ENCODE measurements at regions not wholly inside any gene's neighbourhood (a gene's known extent, or its start where the extent isn't known, plus 50 kb on each side); places are given as distances from the start of the nearest gene placed in this dataset.

DNA sequence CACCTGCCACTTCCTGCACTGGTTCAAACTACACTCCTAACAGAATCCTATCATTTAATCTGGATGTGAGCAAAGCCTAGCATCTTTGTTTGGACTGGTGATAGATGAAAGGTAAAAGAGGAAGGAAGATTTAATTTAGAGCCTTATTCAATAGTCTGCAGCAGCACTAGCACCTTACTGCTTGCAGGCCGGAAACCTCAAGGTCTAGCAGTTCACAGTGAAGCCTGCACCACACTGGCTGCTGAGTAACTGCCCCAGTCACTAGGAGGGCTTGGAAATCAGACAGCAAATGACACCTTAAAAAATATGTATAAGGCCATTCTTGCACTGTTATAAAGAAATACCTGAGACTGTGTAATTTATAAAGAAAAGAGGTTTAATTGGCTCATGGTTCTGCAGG is 358.0 kb downstream of the DAD1 start:
- DNase-seq, result no peak
- peaks cover 0 to 13% (median 5%) of the 10 kb centered on the region in 4 donors for H3K9me3 ChIP-seq
- H3K27ac ChIP-seq, result no peak overlapping the region
- 61 to 92% (median 89%) methylated on average over 1 of the region's 1 CpG for WGBS, 5 donors
- no peaks in the 10 kb centered on the region for H3K27me3 ChIP-seq
- H3K4me1 ChIP-seq, result peaks cover 0 to 3% (median 0%) of the 10 kb centered on the region in 4 donors
- intact Hi-C loops (cut with DNase I; ENCODE audit: low total_unique reads), result no loop called here
- no peaks in the 10 kb centered on the region for H3K36me3 ChIP-seq
- H3K4me3 ChIP-seq, result no peak overlapping the region
- TF ChIP-seq EP300 (IDR thresholded peaks at IDR 0.05), result no peak
- no peak for TF ChIP-seq POLR2A (IDR thresholded peaks at IDR 0.05)
- TF ChIP-seq CTCF (IDR thresholded peaks at IDR 0.05), result no peak
- no peak for TF ChIP-seq POLR2AphosphoS5 (IDR thresholded peaks at IDR 0.05)

DNA sequence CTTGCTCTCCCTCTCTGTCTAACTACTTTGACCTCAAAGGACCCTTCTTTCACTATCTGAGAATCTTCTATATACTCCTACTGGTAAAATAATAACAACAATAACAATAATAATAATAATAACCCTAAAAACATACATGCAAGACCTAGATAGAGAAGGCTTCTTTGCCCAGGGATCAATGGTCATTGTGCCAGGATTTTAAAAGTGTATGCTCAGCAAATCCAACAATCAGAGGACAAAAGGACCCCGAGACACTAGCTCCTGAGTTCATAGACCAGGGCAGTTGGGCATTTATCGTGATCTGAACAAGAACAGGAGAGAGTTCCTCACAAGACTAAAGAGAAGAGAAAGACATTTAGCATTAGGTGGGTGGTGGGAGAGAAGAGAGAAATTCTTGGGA is 358.5 kb downstream of the DAD1 start:
- no peak for TF ChIP-seq CTCF (IDR thresholded peaks at IDR 0.05)
- no peak for TF ChIP-seq EP300 (IDR thresholded peaks at IDR 0.05)
- TF ChIP-seq POLR2AphosphoS5 (IDR thresholded peaks at IDR 0.05), result no peak
- TF ChIP-seq POLR2A (IDR thresholded peaks at IDR 0.05), result no peak
- DNase-seq, result no peak
- 76 to 87% (median 81%) methylated on average over 2 of the region's 2 CpGs for WGBS, 5 donors
- no peaks in the 10 kb centered on the region for H3K27me3 ChIP-seq
- H3K27ac ChIP-seq, result no peak overlapping the region
- intact Hi-C loops (cut with DNase I; ENCODE audit: low total_unique reads), result no loop called here
- H3K4me1 ChIP-seq, result peaks cover 0 to 3% (median 0%) of the 10 kb centered on the region in 4 donors
- no peaks in the 10 kb centered on the region for H3K36me3 ChIP-seq
- peaks cover 0 to 13% (median 5%) of the 10 kb centered on the region in 4 donors for H3K9me3 ChIP-seq
- no peak overlapping the region for H3K4me3 ChIP-seq

GRCh38 chr14:22227084-22227483 is 361.9 kb downstream of the DAD1 start:
- WGBS, 5 donors, result 85 to 96% (median 93%) methylated on average over 4 of the region's 4 CpGs
- DNase-seq, result no peak
- intact Hi-C loops (cut with DNase I; ENCODE audit: low total_unique reads), result no loop called here
- H3K4me3 ChIP-seq, result no peak overlapping the region
- TF ChIP-seq EP300 (IDR thresholded peaks at IDR 0.05), result no peak
- no peak for TF ChIP-seq POLR2AphosphoS5 (IDR thresholded peaks at IDR 0.05)
- TF ChIP-seq POLR2A (IDR thresholded peaks at IDR 0.05), result no peak
- no peak for TF ChIP-seq CTCF (IDR thresholded peaks at IDR 0.05)
- H3K27ac ChIP-seq, result no peak overlapping the region
- peaks cover 0 to 3% (median under 1%) of the 10 kb centered on the region in 4 donors for H3K9me3 ChIP-seq
- no peaks in the 10 kb centered on the region for H3K36me3 ChIP-seq
- H3K27me3 ChIP-seq, result no peaks in the 10 kb centered on the region
- H3K4me1 ChIP-seq, result peaks cover 0 to 3% (median 0%) of the 10 kb centered on the region in 4 donors

DNA sequence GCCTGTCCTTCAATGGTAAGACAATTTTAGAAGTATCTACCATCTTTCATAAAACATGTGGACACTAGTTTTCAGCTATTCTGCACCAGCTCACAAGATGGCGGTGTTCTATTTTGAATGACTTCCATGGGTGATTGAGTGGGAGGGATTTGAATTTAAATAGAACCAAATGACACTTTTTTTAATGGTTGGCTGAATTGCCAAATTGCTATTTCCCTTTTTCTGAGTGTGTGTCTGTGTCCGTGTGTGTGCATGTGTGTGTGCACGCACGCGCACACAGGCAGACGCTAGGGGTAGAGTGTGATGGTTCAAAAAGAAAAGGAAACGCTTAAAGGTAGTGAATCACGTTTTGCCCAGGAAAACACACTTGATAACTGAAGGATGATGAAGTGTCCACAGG is 362.6 kb downstream of the DAD1 start:
- Histone ChIP-seq H3K27me3 (no peaks in the 10 kb centered on the region), H3K4me3 (no peak overlapping the region), H3K36me3 (no peaks in the 10 kb centered on the region), H3K27ac (no peak overlapping the region), H3K4me1 (peaks cover 0 to 3% (median 0%) of the 10 kb centered on the region in 4 donors), H3K9me3 (no peaks in the 10 kb centered on the region)
- WGBS, 5 donors, result 73 to 79% (median 78%) methylated on average over 8 of the region's 8 CpGs
- intact Hi-C loops (cut with DNase I; ENCODE audit: low total_unique reads), result no loop called here
- no peak for TF ChIP-seq EP300 (IDR thresholded peaks at IDR 0.05)
- no peak for TF ChIP-seq POLR2A (IDR thresholded peaks at IDR 0.05)
- no peak for TF ChIP-seq CTCF (IDR thresholded peaks at IDR 0.05)
- no peak for TF ChIP-seq POLR2AphosphoS5 (IDR thresholded peaks at IDR 0.05)
- peak in 1 of 2 donors; percentile 15 for DNase-seq
